K562 (cell line): ENCODE measurements at regions not wholly inside any gene's neighbourhood (a gene's known extent, or its start where the extent isn't known, plus 50 kb on each side); places are given as distances from the start of the nearest gene placed in this dataset.

ENCODE experiments used
- ARID3A ChIP-seq: IDR thresholded peaks from 2 replicates; pipeline ENCODE4 v1.6.1; 2012; ENCODE audit warnings: low read depth, low read length, improper control_type of control experiment, borderline replicate concordance
- CSDE1 ChIP-seq, 2 experiments: fragments of 450-650 bp; IDR thresholded peaks; 2 replicates each; pipeline ENCODE4 v1.6.1; 2016; ENCODE audit warnings: mild to moderate bottlenecking in 1 of 2
- POLR3A ChIP-seq: IDR thresholded peaks from 2 replicates; pipeline ENCODE4 v1.6.1; 2011; ENCODE audit warnings: borderline replicate concordance, mild to moderate bottlenecking, moderate library complexity; ENCODE audit not compliant: insufficient read length, insufficient read depth; ENCODE audit errors: extremely low read depth
- ZBTB8A ChIP-seq: fragments of 450-650 bp; IDR thresholded peaks from 2 replicates; pipeline ENCODE4 v1.6.1; 2018; ENCODE audit warnings: mild to moderate bottlenecking, moderate library complexity; ENCODE audit not compliant: partially characterized antibody
- ZNF707 ChIP-seq: fragments of 250-450 bp; sonication (Bioruptor Pico); conservative IDR thresholded peaks from 2 replicates; pipeline ENCODE4 v1.8.0; 2022; ENCODE audit warnings: inconsistent platforms, mild to moderate bottlenecking, moderate library complexity
- TF ChIP-seq, protein P1 (sequence below): sonication (generic); formaldehyde crosslinking; IDR thresholded peaks from 2 replicates; pipeline ENCODE4 v1.8.1; 2023; ENCODE audit warnings: missing genetic modification reagents, mild to moderate bottlenecking, borderline replicate concordance

GRCh38 chr17:72188801-72189200 lies 68.0 kb downstream of the SOX9 start (continued):
- TF ChIP-seq, protein P1, sequence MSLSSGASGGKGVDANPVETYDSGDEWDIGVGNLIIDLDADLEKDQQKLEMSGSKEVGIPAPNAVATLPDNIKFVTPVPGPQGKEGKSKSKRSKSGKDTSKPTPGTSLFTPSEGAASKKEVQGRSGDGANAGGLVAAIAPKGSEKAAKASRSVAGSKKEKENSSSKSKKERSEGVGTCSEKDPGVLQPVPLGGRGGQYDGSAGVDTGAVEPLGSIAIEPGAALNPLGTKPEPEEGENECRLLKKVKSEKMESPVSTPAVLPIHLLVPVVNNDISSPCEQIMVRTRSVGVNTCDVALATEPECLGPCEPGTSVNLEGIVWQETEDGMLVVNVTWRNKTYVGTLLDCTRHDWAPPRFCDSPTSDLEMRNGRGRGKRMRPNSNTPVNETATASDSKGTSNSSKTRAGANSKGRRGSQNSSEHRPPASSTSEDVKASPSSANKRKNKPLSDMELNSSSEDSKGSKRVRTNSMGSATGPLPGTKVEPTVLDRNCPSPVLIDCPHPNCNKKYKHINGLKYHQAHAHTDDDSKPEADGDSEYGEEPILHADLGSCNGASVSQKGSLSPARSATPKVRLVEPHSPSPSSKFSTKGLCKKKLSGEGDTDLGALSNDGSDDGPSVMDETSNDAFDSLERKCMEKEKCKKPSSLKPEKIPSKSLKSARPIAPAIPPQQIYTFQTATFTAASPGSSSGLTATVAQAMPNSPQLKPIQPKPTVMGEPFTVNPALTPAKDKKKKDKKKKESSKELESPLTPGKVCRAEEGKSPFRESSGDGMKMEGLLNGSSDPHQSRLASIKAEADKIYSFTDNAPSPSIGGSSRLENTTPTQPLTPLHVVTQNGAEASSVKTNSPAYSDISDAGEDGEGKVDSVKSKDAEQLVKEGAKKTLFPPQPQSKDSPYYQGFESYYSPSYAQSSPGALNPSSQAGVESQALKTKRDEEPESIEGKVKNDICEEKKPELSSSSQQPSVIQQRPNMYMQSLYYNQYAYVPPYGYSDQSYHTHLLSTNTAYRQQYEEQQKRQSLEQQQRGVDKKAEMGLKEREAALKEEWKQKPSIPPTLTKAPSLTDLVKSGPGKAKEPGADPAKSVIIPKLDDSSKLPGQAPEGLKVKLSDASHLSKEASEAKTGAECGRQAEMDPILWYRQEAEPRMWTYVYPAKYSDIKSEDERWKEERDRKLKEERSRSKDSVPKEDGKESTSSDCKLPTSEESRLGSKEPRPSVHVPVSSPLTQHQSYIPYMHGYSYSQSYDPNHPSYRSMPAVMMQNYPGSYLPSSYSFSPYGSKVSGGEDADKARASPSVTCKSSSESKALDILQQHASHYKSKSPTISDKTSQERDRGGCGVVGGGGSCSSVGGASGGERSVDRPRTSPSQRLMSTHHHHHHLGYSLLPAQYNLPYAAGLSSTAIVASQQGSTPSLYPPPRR (CRISPR knock-in tag), result no peak
- TF ChIP-seq ZNF707 (CRISPR knock-in tag), result no peak
- no peak for TF ChIP-seq ZBTB8A
- TF ChIP-seq ARID3A, result no peak
- TF ChIP-seq CSDE1 (IDR thresholded peaks at IDR 0.05), result no peak
- TF ChIP-seq POLR3A, result no peak
